HG02870 (cell line): ENCODE measurements at regions not wholly inside any gene's neighbourhood (a gene's known extent, or its start where the extent isn't known, plus 50 kb on each side); places are given as distances from the start of the nearest gene placed in this dataset.

Experiments
- ATAC-seq: cut with Tn5 transposase; IDR thresholded peaks from one replicate; pipeline ENCODE4 v1.9.1; 2021; ENCODE audit warnings: mild to moderate bottlenecking, moderate library complexity; ENCODE audit not compliant: unreplicated experiment

- no peak for ATAC-seq
Measured at GRCh38 chr19:28981994-28982393, 231.0 kb downstream of the UQCRFS1 start.

DNA sequence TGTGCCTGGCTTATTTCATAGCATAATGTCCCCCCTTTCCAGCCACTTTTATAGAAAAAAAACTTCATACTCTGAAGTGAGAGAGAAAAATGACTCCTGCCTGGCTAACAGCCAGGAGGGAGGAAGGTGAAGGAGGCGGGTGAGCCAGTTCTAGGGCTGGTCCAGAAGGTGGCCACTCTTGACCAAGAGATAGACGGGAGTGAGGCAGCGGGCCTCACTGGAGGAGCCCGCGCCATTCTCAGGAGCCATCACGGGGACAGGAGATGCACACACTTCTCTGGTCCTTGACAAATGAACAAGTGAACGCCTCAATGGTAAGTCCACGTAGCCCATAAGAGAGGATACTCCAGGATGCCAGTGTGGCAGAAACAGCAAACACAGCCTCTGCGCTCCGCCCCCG is 231.4 kb downstream of the UQCRFS1 start:
- no peak for ATAC-seq

- ATAC-seq: no peak
Measured at GRCh38 chr19:28980236-28980868, 232.6 kb downstream of the UQCRFS1 start.

GRCh38 chr19:28977826-28978225 is 235.1 kb downstream of the UQCRFS1 start:
- no peak for ATAC-seq

DNA sequence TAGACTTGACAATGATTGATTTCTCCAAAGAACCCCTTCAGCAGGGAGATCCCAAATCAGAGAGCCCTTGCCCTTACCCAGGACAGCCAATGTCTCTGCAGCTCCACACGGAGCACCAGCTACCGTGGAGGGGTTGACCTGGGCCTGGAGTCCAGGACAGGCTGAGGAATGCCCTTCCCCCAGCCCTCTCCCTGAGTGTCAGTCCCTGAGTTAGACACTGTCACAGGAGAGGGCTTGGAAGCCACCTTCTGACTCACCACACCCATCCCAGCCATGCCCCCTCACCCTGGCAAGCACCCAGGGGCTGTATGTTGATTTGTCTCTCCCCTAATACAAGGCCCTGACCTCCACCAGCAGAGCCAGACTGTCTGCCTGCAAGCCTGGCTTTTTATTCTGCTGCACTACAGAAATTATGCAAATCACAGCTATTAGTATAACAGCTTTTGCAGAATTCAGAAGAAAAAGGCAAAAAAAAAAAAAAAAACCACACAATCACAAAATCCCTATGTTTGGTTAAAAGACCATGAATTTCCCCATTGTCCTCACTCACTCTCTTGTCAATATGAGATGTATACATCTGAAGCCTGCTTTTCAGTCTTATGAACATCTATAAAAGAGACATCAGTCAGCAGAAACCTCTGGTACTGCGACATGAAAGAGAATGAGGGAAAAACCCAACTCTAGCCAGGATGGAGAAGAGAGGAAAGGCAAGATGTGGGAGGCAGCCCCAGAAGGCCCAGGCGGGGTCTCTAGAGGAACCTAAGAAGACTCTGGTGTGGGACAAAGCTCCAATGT is 240.7 kb downstream of the UQCRFS1 start:
- no peak for ATAC-seq

DNA sequence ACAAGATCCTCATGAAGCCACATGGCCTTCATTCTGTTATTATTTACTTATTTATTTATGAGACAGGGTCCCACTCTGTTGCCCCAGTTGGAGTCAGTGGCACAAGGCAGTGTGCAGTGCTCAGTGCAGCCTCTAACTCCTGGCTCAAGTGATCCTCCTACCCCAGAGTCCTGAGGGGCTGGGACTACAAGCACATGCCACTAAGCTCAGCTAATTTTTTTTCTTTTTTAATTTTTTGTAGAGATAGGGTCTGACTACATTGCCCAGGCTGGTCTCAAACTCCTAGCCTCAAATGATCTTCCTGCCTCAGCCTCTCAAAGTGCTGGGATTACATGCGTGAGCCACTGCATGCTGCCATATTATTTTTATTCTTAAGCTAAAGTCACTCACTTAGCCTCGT is 241.4 kb downstream of the UQCRFS1 start:
- no peak for ATAC-seq

GRCh38 chr19:28971049-28971448 is 241.9 kb downstream of the UQCRFS1 start:
- ATAC-seq: no peak

DNA sequence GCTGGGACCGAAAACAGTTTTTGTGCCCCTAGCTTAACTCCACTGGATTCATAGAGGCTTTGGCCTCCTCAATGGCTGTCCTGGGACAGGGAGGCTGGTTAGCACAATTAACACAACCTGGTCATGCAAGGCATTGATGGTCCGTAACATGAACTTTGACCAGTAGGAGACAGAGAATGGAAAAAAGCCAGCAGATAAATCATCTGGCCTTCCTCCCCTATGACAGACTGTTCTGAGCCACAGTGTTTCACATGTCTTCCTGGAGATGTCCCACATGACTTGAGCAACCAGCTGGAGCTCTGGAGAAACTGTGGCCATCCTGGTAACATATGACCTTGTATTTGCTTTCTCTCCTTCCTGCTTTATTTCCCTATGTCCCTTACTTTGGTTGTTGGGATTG is 244.2 kb downstream of the UQCRFS1 start:
- ATAC-seq: no peak

DNA sequence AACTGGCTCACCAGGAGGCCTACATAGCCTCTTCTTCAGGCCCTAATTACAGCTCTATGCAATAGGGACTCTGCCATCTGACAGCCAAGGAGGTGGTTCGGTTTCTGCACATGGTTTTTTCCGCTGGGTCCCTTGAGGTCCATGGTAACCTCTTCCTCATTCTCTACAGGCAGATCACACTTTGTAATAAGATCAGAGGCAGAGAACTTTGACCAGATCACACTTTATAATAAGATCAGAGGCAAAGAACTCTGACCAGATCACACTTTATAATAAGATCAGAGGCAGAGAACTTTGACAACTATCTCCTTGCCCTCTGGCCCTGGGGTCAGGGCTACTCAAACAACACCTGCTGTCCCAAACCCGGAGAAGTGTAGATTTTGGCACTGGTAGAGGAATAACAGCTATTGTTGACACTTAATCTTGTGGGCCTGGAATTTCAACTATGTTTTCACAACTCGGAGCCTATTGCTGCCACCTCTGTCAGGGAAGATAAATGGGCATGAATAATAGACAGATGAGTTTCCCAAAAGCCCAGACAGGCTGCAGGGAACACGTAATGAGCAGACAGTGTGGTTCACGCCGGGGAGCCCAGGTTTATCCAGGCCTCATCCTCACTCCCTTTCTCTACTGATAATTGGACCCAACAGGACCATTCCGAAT is 246.1 kb downstream of the UQCRFS1 start:
- ATAC-seq: no peak

DNA sequence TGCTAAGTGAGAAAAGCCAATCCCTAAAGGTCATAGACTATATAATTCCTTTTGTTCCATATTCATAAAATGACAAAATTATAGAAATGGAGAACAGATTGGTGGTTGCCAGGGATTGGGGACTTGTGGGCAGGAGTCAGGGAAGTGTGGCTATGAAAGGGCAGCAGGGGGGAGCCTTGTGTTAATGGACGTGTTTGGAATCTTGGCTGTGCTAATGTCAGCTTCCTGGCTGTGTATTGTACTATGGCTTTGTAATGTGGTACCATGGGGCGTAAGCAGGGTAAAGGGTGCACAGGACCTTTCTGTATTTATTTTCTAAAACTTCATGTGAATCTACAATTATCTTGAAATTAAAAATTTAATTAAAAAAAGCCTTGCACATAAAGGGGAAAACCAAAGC is 248.5 kb downstream of the UQCRFS1 start:
- no peak for ATAC-seq

GRCh38 chr19:28963486-28964250 is 249.3 kb downstream of the UQCRFS1 start:
- no peak for ATAC-seq

GRCh38 chr19:28961772-28962500 is 251.0 kb downstream of the UQCRFS1 start:
- no peak for ATAC-seq

DNA sequence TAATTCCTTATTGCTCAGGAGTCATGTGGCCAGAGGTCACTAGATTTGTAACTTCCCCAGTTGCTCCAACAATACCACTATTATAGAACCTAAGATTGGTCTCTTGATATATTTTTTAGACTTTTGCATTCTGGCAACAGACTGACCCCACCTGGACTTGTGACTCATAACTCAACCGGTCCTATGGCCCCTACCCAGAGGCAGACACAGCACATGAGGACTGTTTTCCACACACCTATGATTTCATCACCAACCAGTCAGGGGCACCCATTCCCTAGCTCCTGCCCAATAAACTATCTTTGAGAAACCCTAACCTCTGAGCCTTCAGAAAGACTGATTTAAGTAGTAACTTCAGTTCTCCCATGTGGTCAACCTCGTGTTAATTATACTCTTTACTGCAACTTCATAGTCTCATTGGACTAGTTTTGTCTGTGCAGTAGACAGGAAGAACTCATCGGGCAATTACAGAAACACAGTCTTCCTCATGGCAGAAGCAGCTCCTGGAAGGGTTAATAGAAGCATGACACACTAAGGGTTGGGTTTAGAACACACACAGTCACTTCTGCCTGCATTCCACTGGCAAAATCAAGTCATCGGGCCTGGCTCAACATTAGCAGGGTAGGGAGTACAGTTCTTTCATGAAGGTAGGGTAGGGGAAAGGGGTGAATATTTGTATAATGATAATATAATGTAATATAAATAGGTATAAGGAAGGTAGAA is 251.8 kb downstream of the UQCRFS1 start:
- ATAC-seq: no peak

- no peak for ATAC-seq
Measured at GRCh38 chr19:28960586-28960985, 252.4 kb downstream of the UQCRFS1 start.

GRCh38 chr19:28956961-28957360 is 256.0 kb downstream of the UQCRFS1 start:
- no peak for ATAC-seq

GRCh38 chr19:28956421-28956820 is 256.5 kb downstream of the UQCRFS1 start:
- ATAC-seq: no peak

GRCh38 chr19:28949535-28949934 is 263.4 kb downstream of the UQCRFS1 start:
- ATAC-seq: no peak

GRCh38 chr19:28949027-28949426 is 263.9 kb downstream of the UQCRFS1 start:
- ATAC-seq: no peak

DNA sequence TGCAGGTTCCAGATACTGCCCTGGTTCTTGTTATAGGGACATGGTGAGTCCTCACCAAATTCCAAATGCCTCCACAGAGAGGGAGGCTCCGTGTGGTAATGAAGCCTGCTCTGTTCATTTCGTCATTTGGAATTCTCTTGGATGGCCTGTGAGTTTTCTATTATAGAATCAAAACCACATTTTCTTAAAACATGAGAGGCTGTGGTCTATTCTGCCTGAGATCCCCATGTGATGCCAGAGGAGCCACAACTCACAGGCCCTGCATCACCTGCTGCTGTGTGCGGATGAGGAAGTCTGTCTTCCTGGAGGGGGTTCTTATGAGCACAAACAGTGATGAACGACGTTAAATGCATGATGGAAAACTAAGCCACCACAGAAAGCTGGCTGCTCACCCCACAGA is 264.4 kb downstream of the UQCRFS1 start:
- ATAC-seq: no peak

- no peak for ATAC-seq
Measured at GRCh38 chr19:28948026-28948425, 264.9 kb downstream of the UQCRFS1 start.
